ENCODE measurements at regions not wholly inside any gene's neighbourhood (a gene's known extent, or its start where the extent isn't known, plus 50 kb on each side); places are given as distances from the start of the nearest gene placed in this dataset.

- intact Hi-C loops (cut with DNase I; ENCODE audit: low total_unique reads), result no loop called here
- WGBS, 2 donors, result 73 to 81% methylated on average over 9 of the region's 9 CpGs
These were observed 283.4 kb upstream of the GRIP1 start for GRCh38 chr12:66962290-66962689.

GRCh38 chr12:66963901-66964300, 285.0 kb upstream of the GRIP1 start:
- intact Hi-C loops (cut with DNase I; ENCODE audit: low total_unique reads), result no loop called here
- DNase-seq (ENCODE audit: low spot score in 2 of 2), result no peak
- WGBS, 2 donors, result 51 to 56% methylated on average over 4 of the region's 4 CpGs
- TF ChIP-seq POLR2A (IDR thresholded peaks at IDR 0.05) (no peak), CTCF (IDR thresholded peaks at IDR 0.05) (no peak)
- no peak overlapping the region for H3K4me3 ChIP-seq (ENCODE audit: low read depth, poor library complexity, severe bottlenecking)

More at GRCh38 chr12:66962290-66962689, 283.4 kb upstream of the GRIP1 start:
- TF ChIP-seq CTCF (IDR thresholded peaks at IDR 0.05) (no peak), POLR2A (IDR thresholded peaks at IDR 0.05) (no peak)
- no peak overlapping the region for H3K4me3 ChIP-seq (ENCODE audit: low read depth, poor library complexity, severe bottlenecking)
- DNase-seq (ENCODE audit: low spot score in 2 of 2), result no peak

- intact Hi-C loops (cut with DNase I; ENCODE audit: low total_unique reads), result no loop called here
- H3K4me3 ChIP-seq (ENCODE audit: low read depth, poor library complexity, severe bottlenecking), result no peak overlapping the region
- no peak for DNase-seq (ENCODE audit: low spot score in 2 of 2)
- 25 to 33% methylated on average over 2 of the region's 2 CpGs for WGBS, 2 donors
- no peak for TF ChIP-seq CTCF (IDR thresholded peaks at IDR 0.05)
- no peak for TF ChIP-seq POLR2A (IDR thresholded peaks at IDR 0.05)
These were observed 285.8 kb upstream of the GRIP1 start for GRCh38 chr12:66964629-66965028.

GRCh38 chr12:66965621-66966020, 286.7 kb upstream of the GRIP1 start:
- TF ChIP-seq POLR2A (IDR thresholded peaks at IDR 0.05) (no peak), CTCF (IDR thresholded peaks at IDR 0.05) (no peak)
- intact Hi-C loops (cut with DNase I; ENCODE audit: low total_unique reads), result no loop called here
- no peak for DNase-seq (ENCODE audit: low spot score in 2 of 2)
- no peak overlapping the region for H3K4me3 ChIP-seq (ENCODE audit: low read depth, poor library complexity, severe bottlenecking)
- 91 to 95% methylated on average over 1 of the region's 1 CpG for WGBS, 2 donors

GRCh38 chr12:66971816-66972215, 292.9 kb upstream of the GRIP1 start:
- no peak for TF ChIP-seq POLR2A (IDR thresholded peaks at IDR 0.05)
- no peak for DNase-seq (ENCODE audit: low spot score in 2 of 2)
- intact Hi-C loops (cut with DNase I; ENCODE audit: low total_unique reads), result no loop called here
- H3K4me3 ChIP-seq (ENCODE audit: low read depth, poor library complexity, severe bottlenecking), result no peak overlapping the region
- 73 to 75% methylated on average over 5 of the region's 5 CpGs for WGBS, 2 donors

GRCh38 chr12:66976526-66976925, 292.6 kb upstream of the CAND1 start:
- intact Hi-C loops (cut with DNase I; ENCODE audit: low total_unique reads), result no loop called here
- no peak overlapping the region for H3K4me3 ChIP-seq (ENCODE audit: low read depth, poor library complexity, severe bottlenecking)
- no peak for DNase-seq (ENCODE audit: low spot score in 2 of 2)
- TF ChIP-seq CTCF (IDR thresholded peaks at IDR 0.05), result no peak
- TF ChIP-seq POLR2A (IDR thresholded peaks at IDR 0.05), result no peak

All from lower leg skin (tissue), 4 donors.